ENCODE measurements at regions not wholly inside any gene's neighbourhood (a gene's known extent, or its start where the extent isn't known, plus 50 kb on each side); places are given as distances from the start of the nearest gene placed in this dataset.

DNA sequence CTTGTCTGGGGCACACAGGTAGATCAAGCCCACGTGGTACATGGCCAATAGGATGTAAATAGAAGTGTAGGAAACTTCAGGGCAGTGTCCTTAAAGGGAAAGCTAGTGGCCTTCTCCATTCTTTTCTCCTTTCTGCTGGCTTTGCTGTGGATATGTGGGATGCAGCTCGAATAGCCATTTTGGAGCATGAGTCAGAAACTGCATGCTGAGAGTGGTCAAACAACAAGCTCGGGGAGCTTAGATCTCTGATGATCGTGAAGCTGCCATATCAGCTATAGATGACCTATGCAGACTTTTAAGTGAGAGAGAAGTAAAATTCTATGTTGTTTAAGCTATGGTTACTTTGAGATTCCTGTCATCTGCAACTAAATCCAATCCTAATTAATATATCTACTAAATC lies 241.3 kb upstream of the DAAM1 start:
- TF ChIP-seq, protein P1, sequence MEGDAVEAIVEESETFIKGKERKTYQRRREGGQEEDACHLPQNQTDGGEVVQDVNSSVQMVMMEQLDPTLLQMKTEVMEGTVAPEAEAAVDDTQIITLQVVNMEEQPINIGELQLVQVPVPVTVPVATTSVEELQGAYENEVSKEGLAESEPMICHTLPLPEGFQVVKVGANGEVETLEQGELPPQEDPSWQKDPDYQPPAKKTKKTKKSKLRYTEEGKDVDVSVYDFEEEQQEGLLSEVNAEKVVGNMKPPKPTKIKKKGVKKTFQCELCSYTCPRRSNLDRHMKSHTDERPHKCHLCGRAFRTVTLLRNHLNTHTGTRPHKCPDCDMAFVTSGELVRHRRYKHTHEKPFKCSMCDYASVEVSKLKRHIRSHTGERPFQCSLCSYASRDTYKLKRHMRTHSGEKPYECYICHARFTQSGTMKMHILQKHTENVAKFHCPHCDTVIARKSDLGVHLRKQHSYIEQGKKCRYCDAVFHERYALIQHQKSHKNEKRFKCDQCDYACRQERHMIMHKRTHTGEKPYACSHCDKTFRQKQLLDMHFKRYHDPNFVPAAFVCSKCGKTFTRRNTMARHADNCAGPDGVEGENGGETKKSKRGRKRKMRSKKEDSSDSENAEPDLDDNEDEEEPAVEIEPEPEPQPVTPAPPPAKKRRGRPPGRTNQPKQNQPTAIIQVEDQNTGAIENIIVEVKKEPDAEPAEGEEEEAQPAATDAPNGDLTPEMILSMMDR (IDR thresholded peaks at IDR 0.05): no peak
- no peak for TF ChIP-seq POLR2A (IDR thresholded peaks at IDR 0.05)
- no peak for TF ChIP-seq EP300 (IDR thresholded peaks at IDR 0.05)
